ENCODE measurements at regions not wholly inside any gene's neighbourhood (a gene's known extent, or its start where the extent isn't known, plus 50 kb on each side); places are given as distances from the start of the nearest gene placed in this dataset.

DNA sequence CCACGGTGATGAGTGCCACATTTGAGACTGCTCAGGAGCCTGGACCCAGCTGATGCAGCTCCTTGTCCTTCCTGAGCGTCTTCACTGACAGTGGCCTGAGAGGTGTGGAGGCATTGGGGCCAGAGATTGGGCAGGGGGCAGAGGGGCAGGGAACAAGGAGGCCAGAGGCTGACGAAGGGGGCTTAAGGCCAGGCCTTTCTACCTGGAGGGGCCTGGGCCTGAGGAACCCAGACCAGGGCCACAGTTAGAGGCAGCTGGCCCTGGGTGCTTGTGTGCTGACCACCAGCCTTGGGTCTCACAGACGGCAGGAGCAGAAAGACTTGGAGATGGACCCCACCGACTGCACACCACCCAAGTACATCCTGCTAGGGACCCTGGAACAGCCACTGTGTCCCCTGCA lies 168.2 kb upstream of the ZNF267 start (continued):
- no peak for TF ChIP-seq CTBP2 (IDR thresholded peaks at IDR 0.05; ENCODE audit: borderline replicate concordance, insufficient read depth, insufficient read length, low read length)
- TF ChIP-seq, protein P1, sequence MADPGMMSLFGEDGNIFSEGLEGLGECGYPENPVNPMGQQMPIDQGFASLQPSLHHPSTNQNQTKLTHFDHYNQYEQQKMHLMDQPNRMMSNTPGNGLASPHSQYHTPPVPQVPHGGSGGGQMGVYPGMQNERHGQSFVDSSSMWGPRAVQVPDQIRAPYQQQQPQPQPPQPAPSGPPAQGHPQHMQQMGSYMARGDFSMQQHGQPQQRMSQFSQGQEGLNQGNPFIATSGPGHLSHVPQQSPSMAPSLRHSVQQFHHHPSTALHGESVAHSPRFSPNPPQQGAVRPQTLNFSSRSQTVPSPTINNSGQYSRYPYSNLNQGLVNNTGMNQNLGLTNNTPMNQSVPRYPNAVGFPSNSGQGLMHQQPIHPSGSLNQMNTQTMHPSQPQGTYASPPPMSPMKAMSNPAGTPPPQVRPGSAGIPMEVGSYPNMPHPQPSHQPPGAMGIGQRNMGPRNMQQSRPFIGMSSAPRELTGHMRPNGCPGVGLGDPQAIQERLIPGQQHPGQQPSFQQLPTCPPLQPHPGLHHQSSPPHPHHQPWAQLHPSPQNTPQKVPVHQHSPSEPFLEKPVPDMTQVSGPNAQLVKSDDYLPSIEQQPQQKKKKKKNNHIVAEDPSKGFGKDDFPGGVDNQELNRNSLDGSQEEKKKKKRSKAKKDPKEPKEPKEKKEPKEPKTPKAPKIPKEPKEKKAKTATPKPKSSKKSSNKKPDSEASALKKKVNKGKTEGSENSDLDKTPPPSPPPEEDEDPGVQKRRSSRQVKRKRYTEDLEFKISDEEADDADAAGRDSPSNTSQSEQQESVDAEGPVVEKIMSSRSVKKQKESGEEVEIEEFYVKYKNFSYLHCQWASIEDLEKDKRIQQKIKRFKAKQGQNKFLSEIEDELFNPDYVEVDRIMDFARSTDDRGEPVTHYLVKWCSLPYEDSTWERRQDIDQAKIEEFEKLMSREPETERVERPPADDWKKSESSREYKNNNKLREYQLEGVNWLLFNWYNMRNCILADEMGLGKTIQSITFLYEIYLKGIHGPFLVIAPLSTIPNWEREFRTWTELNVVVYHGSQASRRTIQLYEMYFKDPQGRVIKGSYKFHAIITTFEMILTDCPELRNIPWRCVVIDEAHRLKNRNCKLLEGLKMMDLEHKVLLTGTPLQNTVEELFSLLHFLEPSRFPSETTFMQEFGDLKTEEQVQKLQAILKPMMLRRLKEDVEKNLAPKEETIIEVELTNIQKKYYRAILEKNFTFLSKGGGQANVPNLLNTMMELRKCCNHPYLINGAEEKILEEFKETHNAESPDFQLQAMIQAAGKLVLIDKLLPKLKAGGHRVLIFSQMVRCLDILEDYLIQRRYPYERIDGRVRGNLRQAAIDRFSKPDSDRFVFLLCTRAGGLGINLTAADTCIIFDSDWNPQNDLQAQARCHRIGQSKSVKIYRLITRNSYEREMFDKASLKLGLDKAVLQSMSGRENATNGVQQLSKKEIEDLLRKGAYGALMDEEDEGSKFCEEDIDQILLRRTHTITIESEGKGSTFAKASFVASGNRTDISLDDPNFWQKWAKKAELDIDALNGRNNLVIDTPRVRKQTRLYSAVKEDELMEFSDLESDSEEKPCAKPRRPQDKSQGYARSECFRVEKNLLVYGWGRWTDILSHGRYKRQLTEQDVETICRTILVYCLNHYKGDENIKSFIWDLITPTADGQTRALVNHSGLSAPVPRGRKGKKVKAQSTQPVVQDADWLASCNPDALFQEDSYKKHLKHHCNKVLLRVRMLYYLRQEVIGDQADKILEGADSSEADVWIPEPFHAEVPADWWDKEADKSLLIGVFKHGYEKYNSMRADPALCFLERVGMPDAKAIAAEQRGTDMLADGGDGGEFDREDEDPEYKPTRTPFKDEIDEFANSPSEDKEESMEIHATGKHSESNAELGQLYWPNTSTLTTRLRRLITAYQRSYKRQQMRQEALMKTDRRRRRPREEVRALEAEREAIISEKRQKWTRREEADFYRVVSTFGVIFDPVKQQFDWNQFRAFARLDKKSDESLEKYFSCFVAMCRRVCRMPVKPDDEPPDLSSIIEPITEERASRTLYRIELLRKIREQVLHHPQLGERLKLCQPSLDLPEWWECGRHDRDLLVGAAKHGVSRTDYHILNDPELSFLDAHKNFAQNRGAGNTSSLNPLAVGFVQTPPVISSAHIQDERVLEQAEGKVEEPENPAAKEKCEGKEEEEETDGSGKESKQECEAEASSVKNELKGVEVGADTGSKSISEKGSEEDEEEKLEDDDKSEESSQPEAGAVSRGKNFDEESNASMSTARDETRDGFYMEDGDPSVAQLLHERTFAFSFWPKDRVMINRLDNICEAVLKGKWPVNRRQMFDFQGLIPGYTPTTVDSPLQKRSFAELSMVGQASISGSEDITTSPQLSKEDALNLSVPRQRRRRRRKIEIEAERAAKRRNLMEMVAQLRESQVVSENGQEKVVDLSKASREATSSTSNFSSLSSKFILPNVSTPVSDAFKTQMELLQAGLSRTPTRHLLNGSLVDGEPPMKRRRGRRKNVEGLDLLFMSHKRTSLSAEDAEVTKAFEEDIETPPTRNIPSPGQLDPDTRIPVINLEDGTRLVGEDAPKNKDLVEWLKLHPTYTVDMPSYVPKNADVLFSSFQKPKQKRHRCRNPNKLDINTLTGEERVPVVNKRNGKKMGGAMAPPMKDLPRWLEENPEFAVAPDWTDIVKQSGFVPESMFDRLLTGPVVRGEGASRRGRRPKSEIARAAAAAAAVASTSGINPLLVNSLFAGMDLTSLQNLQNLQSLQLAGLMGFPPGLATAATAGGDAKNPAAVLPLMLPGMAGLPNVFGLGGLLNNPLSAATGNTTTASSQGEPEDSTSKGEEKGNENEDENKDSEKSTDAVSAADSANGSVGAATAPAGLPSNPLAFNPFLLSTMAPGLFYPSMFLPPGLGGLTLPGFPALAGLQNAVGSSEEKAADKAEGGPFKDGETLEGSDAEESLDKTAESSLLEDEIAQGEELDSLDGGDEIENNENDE (IDR thresholded peaks at IDR 0.05; ENCODE audit: insufficient replicate concordance, low read length) = no peak
- no peak for TF ChIP-seq TBP (IDR thresholded peaks at IDR 0.05; ENCODE audit: low read depth, low read length)
- no peak for TF ChIP-seq KDM4A (IDR thresholded peaks at IDR 0.05; ENCODE audit: low read depth, low read length, severe bottlenecking)
- TF ChIP-seq SIRT6 (IDR thresholded peaks at IDR 0.05; ENCODE audit: low read length) = no peak
- TF ChIP-seq CHD1 (IDR thresholded peaks at IDR 0.05; ENCODE audit: low read depth, low read length) = no peak
